Skeletal muscle tissue (tissue), 3 donors: ENCODE measurements at regions not wholly inside any gene's neighbourhood (a gene's known extent, or its start where the extent isn't known, plus 50 kb on each side); places are given as distances from the start of the nearest gene placed in this dataset.

ENCODE experiments used
- H3K27ac ChIP-seq: one replicate; pipeline ENCODE4 v1.7.0; 2013; ENCODE audit warnings: mild to moderate bottlenecking, low read depth, low read length, inconsistent platforms
- H3K27me3 ChIP-seq, 3 donors: one replicate each; pipeline ENCODE4 v1.7.0; 2013; ENCODE audit warnings: low read length in 3 of 3; ENCODE audit not compliant: control insufficient read depth in 3 of 3, insufficient read depth in 3 of 3
- H3K36me3 ChIP-seq, 3 donors: one replicate each; pipeline ENCODE4 v1.7.0; 2013; ENCODE audit warnings: low read length in 3 of 3; ENCODE audit not compliant: control insufficient read depth in 3 of 3, insufficient read depth in 3 of 3
- H3K4me1 ChIP-seq, 3 donors: one replicate each; pipeline ENCODE4 v1.7.0; 2013; ENCODE audit warnings: low read length in 3 of 3, mild to moderate bottlenecking in 3 of 3; ENCODE audit not compliant: control insufficient read depth in 3 of 3, insufficient read depth in 3 of 3
- H3K4me3 ChIP-seq, 3 donors: one replicate each; pipeline ENCODE4 v1.7.0; 2013; ENCODE audit warnings: low read length in 3 of 3
- H3K9ac ChIP-seq, 3 donors: one replicate each; pipeline ENCODE4 v1.7.0; 2013; ENCODE audit warnings: low read length in 3 of 3, mild to moderate bottlenecking in 3 of 3, moderate library complexity in 2 of 3, low read depth in 1 of 3
- H3K9me3 ChIP-seq, 3 donors: one replicate each; pipeline ENCODE4 v1.7.0; 2013; ENCODE audit warnings: low read length in 3 of 3; ENCODE audit not compliant: control insufficient read depth in 3 of 3
- donor health status: Osteomylitis.

- H3K27me3 ChIP-seq, result no peaks in the 10 kb centered on the region
- no peak overlapping the region for H3K9ac ChIP-seq
- H3K27ac ChIP-seq, result no peak overlapping the region
- no peaks in the 10 kb centered on the region for H3K9me3 ChIP-seq
- no peak overlapping the region for H3K4me3 ChIP-seq
- H3K4me1 ChIP-seq, result no peaks in the 10 kb centered on the region
- H3K36me3 ChIP-seq, result no peaks in the 10 kb centered on the region
These were observed 223.1 kb upstream of the GRIP1 start for GRCh38 chr12:66902020-66902419.

GRCh38 chr12:66903782-66904396 is 225.0 kb upstream of the GRIP1 start:
- Histone ChIP-seq H3K27me3 (no peaks in the 10 kb centered on the region), H3K4me3 (no peak overlapping the region), H3K9me3 (no peaks in the 10 kb centered on the region), H3K9ac (no peak overlapping the region), H3K27ac (no peak overlapping the region), H3K36me3 (no peaks in the 10 kb centered on the region), H3K4me1 (no peaks in the 10 kb centered on the region)

DNA sequence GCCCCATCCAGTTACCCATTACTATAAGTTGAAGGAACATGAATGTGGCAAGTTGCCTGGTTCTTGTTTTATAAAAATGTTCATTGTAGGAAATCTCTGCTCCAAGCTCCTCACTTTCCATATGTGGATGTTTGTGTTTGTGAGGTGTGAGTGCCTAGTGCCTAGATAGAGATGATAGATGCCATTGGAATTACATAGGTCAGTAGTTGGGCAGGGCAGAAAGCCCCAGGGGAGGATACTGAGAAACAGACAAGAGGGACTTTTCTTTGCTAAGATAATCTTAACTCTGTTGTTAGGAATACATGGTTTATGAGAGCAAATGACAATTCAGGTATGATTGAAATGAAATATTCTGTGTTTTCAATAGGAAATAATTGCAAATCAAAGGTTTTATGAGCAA is 226.3 kb upstream of the GRIP1 start:
- no peak overlapping the region for H3K27ac ChIP-seq
- no peaks in the 10 kb centered on the region for H3K4me1 ChIP-seq
- H3K9ac ChIP-seq, result no peak overlapping the region
- H3K4me3 ChIP-seq, result no peak overlapping the region
- no peaks in the 10 kb centered on the region for H3K27me3 ChIP-seq
- no peaks in the 10 kb centered on the region for H3K36me3 ChIP-seq
- H3K9me3 ChIP-seq, result no peaks in the 10 kb centered on the region

DNA sequence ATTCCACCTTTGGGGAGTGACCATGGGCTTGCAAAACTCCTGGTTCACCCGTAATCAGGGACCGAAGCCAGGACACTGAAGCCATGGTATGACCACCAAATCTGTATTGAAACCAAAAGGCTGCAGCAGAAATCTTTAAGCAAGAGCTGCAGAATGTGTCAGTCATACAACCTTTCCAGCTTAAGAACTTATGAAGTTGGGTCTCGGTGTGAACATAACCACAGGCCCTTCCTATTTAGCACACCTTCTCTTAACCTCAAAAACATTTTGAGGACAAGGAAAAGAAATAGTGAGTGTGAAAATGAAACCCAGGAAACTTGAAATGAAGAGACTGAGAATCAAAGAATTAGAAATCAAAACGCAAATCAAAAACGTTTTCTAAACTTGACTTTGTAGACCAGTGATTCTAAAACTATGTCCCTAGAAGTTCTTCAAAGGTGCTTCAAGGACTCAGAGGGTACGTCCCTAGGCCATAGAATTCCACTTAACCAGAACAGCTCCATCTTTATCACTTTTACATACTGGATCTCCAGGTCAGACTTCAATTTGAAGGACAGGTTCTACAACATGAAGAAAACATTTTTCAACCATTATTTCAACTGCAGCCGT is 231.6 kb upstream of the GRIP1 start:
- H3K4me1 ChIP-seq, result no peaks in the 10 kb centered on the region
- no peaks in the 10 kb centered on the region for H3K27me3 ChIP-seq
- no peak overlapping the region for H3K9ac ChIP-seq
- H3K9me3 ChIP-seq, result no peaks in the 10 kb centered on the region
- H3K27ac ChIP-seq, result no peak overlapping the region
- no peaks in the 10 kb centered on the region for H3K36me3 ChIP-seq
- no peak overlapping the region for H3K4me3 ChIP-seq

- H3K9me3 ChIP-seq, result no peaks in the 10 kb centered on the region
- no peaks in the 10 kb centered on the region for H3K36me3 ChIP-seq
- H3K4me1 ChIP-seq, result no peaks in the 10 kb centered on the region
- H3K4me3 ChIP-seq, result no peak overlapping the region
- no peaks in the 10 kb centered on the region for H3K27me3 ChIP-seq
- no peak overlapping the region for H3K27ac ChIP-seq
- H3K9ac ChIP-seq, result no peak overlapping the region
These were observed 236.5 kb upstream of the GRIP1 start for GRCh38 chr12:66915306-66915904.

- no peaks in the 10 kb centered on the region for H3K36me3 ChIP-seq
- H3K27me3 ChIP-seq, result no peaks in the 10 kb centered on the region
- H3K9me3 ChIP-seq, result no peaks in the 10 kb centered on the region
- no peak overlapping the region for H3K4me3 ChIP-seq
- H3K4me1 ChIP-seq, result no peaks in the 10 kb centered on the region
- H3K9ac ChIP-seq, result no peak overlapping the region
- no peak overlapping the region for H3K27ac ChIP-seq
These were observed 237.3 kb upstream of the GRIP1 start for GRCh38 chr12:66916189-66916588.

DNA sequence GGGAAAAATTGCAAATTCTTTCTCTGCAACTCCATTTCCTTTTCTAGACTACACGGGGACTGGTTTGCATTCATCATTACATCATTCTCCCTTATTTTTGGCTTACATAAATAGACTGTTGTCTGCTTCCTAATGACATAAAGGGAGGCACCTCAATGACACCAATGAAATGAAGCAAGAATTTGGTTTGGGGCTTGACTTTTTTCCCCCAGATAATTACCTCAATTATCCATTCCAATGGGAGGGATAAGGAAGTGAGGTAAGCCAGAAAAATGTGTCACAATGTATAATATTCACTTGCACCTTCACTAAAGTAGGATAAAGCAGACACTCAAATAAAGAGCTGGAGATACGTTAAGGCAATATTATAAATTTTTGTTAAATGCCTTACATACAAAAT is 240.6 kb upstream of the GRIP1 start:
- H3K27me3 ChIP-seq, result no peaks in the 10 kb centered on the region
- no peak overlapping the region for H3K9ac ChIP-seq
- H3K36me3 ChIP-seq, result no peaks in the 10 kb centered on the region
- H3K4me1 ChIP-seq, result no peaks in the 10 kb centered on the region
- H3K4me3 ChIP-seq, result no peak overlapping the region
- no peaks in the 10 kb centered on the region for H3K9me3 ChIP-seq
- no peak overlapping the region for H3K27ac ChIP-seq

GRCh38 chr12:66920205-66920604 is 241.3 kb upstream of the GRIP1 start:
- no peak overlapping the region for H3K27ac ChIP-seq
- H3K4me3 ChIP-seq, result no peak overlapping the region
- H3K27me3 ChIP-seq, result no peaks in the 10 kb centered on the region
- H3K36me3 ChIP-seq, result no peaks in the 10 kb centered on the region
- no peak overlapping the region for H3K9ac ChIP-seq
- H3K9me3 ChIP-seq, result no peaks in the 10 kb centered on the region
- no peaks in the 10 kb centered on the region for H3K4me1 ChIP-seq

DNA sequence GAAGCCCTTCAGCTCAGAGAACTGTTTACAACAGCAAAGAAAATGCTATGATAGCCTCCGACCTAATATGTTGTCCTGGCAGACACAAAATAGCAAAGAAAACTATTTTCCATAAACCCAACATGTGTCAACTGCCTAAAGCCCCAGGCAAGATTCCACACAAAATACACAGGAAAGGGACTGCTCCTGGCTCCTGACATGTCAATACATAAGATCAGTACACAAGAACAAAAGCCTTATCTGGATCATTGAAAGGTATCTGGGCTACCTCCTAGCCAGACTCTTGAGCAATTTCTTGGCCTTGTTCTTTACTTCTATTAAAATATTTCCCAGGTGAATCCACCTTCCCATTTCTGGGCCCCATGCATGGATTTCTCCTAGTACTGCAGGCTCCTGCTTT is 242.3 kb upstream of the GRIP1 start:
- Histone ChIP-seq H3K36me3 (no peaks in the 10 kb centered on the region), H3K9ac (no peak overlapping the region), H3K4me1 (no peaks in the 10 kb centered on the region), H3K27me3 (no peaks in the 10 kb centered on the region), H3K4me3 (no peak overlapping the region), H3K27ac (no peak overlapping the region), H3K9me3 (no peaks in the 10 kb centered on the region)

DNA sequence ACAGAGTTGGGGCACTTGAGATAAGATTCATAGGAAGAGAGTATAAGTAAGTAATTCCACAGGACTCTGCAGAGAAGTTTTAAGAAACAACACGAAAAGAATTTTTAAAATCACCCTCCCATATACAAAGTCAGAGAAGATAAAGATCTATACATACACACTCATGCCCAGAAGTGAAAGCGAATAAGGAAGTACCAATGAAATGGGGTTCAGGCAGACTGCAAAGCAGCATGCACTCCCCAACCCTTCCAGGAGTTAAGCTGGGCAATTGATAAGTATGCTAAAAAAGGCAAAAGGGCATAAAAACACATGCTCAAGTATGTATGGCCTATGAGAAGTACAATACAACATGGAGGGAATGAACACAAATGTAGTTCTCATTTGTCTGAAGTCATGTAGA is 246.2 kb upstream of the GRIP1 start:
- Histone ChIP-seq H3K9ac (no peak overlapping the region), H3K4me1 (no peaks in the 10 kb centered on the region), H3K27me3 (no peaks in the 10 kb centered on the region), H3K27ac (no peak overlapping the region), H3K4me3 (no peak overlapping the region), H3K9me3 (no peaks in the 10 kb centered on the region), H3K36me3 (no peaks in the 10 kb centered on the region)
